GM12874 (cell line): ENCODE measurements at regions not wholly inside any gene's neighbourhood (a gene's known extent, or its start where the extent isn't known, plus 50 kb on each side); places are given as distances from the start of the nearest gene placed in this dataset.

Experiments used
- TF ChIP-seq, protein P1 (sequence below): IDR thresholded peaks from 2 replicates; pipeline ENCODE4 v1.5.1; 2011; ENCODE audit warnings: low read depth, mild to moderate bottlenecking, control low read depth, low read length, moderate library complexity; ENCODE audit not compliant: insufficient read depth

DNA sequence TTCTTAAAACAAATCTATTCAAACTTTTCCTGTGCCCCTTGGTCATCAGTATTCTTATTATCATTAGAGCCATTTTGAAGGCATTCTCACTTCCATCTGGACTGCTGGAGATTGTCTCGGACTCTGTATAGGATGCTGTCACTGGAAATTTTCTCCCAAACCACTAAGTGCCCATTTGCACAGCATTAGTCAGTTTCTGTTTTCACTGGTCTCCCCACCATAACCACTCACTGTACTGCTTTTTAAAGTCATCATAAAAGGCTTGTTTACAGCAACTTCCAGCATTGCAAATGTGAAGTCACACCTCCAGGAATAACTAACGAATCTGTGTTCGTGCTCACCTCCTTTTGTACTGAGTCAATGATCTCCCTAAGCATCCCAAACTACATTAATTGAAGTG lies 150.9 kb upstream of the SERTAD2 start:
- TF ChIP-seq, protein P1, sequence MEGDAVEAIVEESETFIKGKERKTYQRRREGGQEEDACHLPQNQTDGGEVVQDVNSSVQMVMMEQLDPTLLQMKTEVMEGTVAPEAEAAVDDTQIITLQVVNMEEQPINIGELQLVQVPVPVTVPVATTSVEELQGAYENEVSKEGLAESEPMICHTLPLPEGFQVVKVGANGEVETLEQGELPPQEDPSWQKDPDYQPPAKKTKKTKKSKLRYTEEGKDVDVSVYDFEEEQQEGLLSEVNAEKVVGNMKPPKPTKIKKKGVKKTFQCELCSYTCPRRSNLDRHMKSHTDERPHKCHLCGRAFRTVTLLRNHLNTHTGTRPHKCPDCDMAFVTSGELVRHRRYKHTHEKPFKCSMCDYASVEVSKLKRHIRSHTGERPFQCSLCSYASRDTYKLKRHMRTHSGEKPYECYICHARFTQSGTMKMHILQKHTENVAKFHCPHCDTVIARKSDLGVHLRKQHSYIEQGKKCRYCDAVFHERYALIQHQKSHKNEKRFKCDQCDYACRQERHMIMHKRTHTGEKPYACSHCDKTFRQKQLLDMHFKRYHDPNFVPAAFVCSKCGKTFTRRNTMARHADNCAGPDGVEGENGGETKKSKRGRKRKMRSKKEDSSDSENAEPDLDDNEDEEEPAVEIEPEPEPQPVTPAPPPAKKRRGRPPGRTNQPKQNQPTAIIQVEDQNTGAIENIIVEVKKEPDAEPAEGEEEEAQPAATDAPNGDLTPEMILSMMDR = no peak

DNA sequence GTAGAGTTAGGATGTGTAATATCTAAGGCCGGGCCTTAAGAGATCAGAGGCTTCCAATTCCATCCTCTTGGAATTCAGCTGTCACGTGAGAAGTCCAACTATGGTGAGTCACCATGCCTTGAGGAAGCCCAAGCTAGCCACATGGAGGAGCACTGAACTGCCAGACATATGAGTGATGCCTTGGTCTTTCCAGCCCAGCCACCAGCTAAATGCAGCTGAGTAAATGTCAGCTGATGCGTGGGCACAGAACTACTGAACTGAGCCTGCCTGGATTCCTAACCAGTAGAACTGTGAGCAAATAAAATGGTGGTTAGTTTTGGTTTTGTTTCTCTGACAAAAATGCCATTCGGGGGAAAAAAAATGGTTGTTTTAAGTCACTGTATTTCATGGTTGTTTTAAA lies 153.7 kb upstream of the SERTAD2 start:
- TF ChIP-seq, protein P1 = no peak

DNA sequence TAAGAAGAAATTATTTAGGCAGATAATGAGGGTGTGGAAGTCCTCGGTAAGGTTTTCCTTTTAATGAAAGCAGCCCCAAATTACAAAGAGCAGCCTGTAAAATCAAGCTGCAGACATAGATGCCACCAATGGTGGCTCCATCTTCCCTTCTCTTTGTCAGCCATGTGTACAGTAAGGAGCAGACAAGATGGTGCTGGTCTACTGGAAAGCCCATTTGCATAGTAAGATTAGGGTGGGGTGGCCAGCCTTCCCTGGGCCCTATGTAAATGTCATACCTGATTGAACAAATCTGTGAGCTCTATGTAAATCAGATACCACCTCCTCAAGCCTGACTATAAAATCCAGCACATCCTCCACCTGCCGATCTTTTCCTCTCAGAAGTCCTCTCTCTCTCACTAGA lies 154.4 kb upstream of the SERTAD2 start:
- TF ChIP-seq, protein P1 = no peak

DNA sequence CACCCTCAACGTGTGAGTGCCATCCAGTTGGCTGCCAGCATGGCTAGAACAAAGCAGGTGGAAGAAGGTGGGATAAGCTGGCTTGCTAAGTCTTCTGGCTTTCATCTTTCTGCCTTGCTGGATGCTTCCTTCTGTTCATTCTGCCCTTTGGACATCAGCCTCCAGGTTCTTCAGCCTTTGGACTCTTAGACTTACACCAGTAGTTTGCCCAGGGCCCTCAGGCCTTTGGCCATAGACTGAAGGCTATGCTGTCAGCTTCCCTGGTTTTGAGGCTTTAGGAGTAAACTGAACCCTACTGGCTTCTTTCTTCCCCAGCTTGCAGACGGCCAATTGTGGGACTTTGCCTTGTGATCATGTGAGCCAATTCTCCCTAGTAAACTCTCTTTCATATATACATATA lies 155.0 kb upstream of the SERTAD2 start:
- TF ChIP-seq, protein P1 = no peak

DNA sequence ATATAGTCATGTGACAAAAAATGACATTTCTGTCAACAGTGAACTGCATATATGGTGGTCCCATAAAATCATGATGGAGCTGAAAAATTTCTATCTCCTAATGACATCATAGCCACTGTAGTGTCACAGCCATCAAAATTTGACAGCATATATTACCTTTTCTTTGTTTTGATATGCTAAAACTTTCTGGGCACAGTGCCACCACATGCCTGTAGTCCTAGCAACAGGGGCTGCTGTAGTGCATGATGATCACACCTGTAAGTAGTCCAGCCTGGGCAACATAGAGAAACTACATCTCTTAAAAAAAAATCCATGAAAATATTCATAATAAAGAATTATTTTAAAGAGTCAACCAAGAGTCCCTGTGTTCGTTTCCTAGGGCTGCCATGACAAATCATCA lies 155.5 kb upstream of the SERTAD2 start:
- TF ChIP-seq, protein P1 = no peak

DNA sequence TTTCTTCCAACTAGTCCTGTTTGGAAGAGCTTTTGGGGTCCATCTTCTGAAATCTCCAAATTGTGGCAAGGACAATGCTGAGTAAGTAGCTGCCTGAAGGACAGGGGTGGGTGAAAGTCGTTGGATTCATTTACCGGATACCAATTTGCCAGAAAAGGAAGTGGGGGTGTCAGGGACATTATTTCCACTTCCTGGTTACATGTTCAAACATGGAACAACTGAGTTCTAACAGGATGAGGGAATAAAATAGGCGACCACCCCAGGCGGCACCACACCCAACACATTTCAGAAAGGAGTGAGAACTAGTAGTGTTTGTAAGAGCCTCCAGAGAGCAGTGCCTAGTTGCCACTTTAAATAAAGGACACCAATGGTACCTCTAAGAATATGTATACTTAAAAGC lies 158.6 kb upstream of the SERTAD2 start:
- TF ChIP-seq, protein P1 = no peak

DNA sequence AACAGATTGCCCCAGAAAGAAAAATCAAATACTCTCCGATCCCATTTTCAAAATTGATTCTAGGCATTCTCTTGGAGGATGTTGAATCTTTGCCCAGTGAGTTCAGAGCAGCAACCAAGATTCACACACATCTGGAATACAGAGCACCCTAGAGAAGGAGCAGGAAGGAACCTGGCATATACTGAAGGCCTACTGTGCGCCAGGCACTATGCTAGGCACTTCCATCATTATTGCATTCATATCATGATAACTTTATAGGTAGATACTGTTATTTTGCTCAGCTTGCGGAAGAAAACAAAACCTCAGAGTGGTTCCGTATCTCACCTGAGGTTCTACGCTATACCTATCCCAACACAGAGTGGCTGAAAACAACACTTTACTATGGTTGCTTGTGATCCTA lies 160.3 kb upstream of the SERTAD2 start:
- TF ChIP-seq, protein P1 = no peak

DNA sequence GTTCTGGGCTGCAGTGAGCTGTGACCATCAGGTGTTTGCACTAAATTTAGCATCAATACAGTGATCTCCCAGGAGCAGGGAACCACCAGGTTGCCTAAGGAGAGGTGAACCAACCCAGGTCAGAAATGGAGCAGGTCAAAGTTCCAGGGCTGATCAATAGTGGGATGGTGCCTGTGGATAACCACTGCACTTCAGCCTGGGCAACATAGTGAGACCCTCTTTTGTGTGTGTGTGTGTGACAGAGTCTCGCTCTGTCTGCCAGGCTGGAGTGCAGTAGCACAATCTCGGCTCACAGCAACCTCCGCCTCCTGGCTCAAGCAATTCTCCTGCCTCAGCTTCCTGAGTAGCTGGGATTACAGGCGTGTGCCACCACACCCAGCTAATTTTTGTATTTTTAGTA lies 163.7 kb upstream of the SERTAD2 start:
- TF ChIP-seq, protein P1 = no peak
